Kasumi-1 (cell line): ENCODE measurements at regions not wholly inside any gene's neighbourhood (a gene's known extent, or its start where the extent isn't known, plus 50 kb on each side); places are given as distances from the start of the nearest gene placed in this dataset.

Source experiments
- DNase-seq, 2 experiments: peaks; one replicate each; lab custom pipeline; 2025; lab: John Stamatoyannopoulos, UW

DNA sequence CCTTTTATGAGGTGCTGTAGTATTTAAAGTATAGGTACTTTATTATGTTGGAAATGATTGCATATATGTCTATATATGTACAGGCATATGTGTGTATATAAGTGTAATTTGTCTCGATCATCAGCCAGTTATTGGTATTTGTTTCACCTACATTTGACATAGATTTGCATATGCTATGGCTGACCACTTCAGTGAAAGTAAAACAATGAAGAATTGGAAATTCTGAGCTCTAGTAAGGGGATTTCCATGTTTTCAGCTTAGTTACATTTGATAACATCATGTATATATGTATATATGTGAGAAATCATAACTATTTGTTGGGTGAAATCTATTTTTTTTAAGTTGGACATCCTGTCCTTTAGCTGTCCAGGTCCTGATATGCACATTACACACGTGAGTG lies 1303.9 kb downstream of the EFNB2 start:
- no peak for DNase-seq

DNA sequence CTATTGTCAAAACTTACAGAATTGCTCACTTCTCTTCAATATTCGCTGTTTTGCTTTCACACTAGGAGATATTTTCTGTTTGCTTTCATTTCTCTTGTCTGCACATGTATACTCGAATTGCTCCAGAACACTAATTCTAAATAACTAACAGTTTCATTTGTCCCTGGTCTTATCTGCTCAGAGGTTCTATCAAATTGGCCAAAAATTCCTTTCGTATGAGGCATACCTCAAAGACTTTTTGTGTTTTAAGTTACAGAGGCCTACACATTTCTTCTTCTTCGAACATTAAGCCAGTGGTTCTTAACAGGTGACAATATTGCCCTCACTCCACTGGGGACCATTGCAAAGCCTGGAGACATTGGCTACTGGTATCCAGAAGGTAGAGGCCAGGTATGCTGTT lies 1314.6 kb downstream of the EFNB2 start:
- no peak for DNase-seq

DNA sequence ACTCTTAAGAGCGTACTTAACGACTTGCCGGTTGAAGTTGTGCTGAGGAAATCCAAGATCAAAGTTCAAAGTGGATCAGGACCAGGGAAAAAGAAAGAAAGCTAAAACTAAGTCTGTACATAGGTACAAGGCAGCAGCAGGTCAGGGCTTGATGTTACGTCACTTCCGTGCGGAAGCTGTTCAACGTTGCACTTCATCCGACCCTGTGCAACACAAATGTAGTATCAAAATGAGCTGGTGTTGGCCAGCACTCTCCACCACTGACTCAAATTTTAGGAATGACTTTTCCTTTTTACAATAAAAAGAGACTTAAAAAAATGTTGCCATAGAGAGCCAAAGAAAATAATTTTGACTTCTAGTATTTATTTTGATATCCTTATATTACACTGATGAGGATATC lies 1315.4 kb downstream of the EFNB2 start:
- DNase-seq = no peak

DNA sequence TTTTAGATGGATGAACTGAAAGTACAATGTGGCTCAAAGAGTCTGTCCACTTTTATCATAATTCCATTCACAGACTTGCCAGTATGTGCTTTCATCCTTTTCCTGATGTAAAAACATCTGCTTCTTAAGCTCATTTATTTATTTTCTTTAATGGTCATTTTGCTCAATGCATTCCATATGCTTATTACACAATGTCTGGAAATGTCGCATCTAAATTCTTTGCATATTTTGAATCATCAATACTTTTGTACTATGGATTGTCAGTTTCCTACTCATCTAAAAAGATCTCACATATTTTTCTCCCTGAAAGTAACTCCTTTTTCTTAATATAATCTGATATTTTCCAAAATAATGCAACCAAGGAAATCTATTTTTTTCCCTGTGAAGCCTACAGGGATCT lies 1315.8 kb downstream of the EFNB2 start:
- DNase-seq = no peak

DNA sequence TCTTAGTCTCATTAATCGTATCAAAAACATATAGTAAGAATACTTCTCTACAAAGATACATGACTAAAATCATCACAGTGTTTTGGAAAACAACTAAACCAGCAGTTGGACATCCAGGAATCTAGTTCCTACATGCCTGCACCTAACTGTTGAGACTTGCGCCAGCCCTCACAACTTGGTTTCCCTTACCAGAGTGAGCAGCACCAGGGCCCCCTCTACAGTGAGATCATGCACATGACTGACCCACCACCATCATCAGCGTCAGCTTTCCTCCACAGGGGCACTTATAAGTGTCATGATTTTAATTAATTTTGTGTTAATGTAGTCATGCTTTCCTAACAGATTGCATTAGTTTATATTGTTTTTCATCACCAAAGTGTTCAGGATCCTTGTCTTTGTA lies 1322.0 kb downstream of the EFNB2 start:
- no peak for DNase-seq

DNA sequence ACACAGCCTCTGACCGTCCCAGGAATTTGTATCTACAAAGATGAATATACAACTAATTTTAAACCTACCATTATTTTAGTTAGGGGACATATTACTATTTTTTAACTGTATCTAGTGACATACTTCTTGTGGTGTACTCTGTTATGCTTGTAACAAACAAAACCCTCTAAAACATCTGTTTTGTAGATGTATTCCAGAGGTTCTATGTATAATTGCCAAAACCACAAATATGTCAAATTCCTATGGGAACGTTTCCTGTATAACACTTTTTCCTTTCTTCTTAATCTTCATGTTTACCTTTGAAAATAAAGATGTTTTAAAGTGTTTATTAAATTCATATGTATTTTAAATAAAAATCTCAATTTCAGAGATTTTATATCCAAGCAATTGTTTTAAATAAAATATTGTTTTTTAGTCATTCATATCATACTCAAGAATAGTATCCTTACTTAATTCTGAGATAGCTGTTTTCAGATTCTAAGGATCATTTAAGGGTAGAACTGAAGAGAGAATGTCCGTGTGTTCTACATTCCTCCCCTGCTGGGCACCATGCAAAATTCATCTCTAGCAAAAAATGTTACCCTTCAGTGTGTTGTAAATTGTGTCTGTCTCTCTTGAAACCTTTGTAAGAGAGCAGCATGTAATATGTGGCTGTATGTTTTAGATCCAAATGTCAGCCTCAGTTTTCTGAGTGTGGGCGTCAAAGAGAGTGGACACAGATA lies 1327.7 kb downstream of the EFNB2 start:
- peak in 1 of 2 experiments; percentile 3 for DNase-seq

DNA sequence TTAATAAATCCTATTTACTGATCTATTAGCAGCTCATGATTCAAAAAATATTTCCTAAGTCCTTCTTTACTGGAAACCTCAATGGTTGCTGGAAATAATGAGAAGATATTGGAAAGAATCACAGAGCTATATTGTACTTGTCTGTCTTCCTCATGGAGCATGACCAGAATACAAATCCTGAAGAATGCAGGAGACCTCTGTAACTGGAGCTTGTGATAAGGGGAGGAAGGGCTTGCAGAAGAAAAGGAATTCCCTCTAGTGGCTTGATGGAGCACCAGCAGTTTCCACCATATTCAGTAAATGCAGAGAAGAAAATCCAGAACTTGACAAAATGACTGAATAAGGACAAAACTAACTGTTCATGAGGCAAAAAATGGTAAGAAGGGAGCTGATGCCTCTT lies 1333.1 kb downstream of the EFNB2 start:
- peak; percentile 91 to 93 for DNase-seq

DNA sequence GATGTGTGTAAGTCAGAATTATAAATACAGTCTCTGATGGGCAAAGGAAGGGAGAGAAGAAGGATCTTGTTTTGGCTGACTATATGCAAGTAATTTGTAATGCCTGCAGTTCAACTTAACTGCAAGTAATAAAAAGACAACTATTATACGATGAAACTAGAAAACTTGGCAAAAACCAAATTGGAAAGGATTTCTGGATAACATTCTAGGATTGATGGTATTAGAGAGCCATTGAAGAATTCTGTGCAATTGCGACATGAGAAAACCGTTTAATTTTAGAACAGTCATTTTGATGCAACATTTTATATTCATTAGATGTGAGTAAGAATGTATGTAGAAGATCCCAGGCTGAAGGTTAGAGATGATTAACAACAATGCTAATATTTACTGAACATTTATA lies 1334.1 kb downstream of the EFNB2 start:
- no peak for DNase-seq

DNA sequence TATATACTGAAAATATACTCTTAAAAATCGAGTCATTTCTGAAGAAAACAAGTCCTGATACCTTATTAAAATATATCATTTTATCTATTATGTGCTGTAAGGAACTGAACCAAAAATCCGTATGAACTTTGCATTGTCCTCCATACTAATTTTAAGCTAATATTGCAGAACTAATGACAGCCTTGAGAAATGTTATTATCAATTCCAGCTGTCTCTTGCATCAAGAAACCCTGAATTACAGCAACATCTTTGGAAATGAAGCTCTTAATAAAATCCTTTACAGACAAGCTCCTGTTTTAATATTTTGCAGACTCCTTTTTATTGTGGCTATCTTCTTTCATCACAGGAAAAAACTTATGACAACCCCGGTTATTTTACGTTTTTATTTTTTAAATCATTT lies 1335.3 kb downstream of the EFNB2 start:
- no peak for DNase-seq

DNA sequence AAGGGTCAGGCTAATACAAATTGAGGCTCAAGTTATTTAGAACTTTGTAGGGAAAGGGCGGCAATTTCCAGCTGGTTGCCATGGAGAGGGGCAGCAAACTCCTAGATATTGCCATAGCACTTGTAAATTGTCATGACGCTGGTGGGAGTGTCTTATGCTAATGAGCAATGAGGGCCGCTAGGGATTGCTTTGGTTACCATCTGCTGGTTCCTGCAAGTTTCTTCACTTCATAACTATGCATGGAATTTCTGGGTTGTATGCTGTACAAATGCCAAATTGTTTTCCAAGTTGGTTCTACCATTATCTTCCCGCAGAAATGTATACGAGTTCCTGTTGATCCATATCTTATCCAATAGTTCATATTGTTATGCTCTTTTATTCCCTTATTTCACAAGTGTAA lies 1339.4 kb downstream of the EFNB2 start:
- DNase-seq = no peak

DNA sequence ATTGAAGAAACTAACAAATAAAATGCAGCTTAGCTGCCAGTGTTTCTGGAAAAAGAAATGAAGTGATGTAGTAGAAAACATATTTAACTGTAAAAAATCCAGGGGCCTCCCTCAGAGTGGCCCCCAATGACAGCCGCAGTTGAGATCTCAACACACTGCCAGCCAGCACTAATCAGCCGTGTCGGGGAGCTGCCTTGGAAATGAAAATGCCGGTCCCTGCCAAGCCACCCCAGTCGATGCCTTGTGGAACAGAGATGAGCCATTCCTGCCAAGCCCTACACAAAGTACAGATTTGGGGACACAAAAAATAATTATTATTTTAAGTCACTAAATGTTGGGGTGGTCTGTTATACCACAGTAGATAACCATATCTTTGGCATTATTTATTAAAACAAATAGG lies 1342.4 kb downstream of the EFNB2 start:
- DNase-seq = no peak

DNA sequence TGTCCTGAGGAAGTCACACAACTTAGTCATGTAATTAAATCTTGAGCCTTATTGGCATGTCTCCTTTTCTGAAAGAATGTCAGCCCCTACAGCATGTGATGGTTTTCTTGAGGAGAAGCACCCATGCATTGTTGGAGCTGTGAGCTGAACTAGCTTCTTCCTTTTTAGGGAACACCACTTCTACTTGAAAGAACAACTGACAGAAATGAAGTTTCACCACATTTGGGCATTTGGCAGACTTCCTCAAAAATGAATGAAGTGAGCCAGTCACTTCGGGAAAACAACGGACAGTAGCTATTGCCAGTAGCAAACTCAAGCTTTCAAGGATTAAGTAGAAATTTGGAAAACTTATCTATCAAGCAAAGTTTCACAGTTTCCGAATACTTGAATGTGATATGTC lies 1351.3 kb downstream of the EFNB2 start:
- DNase-seq = peak; percentile 25 to 58

DNA sequence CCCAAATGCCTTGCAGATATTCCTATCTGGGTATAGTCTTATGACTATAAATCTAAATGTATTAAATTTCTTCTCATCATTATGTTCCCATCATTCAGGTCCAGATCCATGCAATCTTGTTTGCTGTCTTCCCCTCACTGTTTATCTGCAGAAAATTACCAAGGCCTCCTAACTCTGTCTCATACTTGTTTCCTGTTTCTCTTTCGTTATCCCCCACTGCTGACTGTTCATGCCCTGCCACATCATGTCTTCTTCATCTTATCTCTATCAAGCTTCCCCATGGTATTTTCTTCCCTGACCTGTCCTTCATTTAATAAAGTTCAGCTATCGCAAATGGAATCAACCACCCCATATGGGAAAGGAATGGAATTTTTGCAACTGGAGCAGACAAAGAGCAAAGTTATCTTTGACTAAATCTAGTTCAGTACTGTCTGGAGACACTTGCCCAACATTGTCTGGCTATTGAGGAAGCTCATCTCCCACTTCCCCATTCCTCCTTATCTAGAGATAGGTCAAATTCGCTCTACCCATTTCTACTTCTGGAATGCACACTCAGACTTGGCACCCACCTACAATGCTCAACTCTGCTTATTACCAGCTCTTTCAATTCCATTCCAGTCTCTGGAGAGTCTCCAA lies 1358.1 kb downstream of the EFNB2 start:
- peak; percentile 78 to 84 for DNase-seq

DNA sequence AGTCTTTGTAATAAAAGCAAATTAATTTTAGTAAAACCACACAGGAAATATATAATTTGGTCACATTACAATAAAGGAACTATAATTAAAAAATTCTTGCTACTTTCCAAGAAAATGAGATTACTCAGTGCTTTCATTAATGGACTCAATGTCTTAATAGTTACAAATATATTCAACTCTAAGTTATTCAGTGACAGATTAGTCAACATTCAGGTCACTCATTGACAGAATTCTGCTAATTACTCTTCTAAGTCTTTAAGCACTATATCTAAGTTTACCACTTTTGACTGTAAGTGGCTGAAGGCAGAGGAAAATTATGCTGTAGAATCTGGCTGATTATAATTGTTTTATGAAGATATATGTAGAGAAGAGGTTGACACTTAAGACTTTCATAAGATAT lies 1365.0 kb downstream of the EFNB2 start:
- no peak for DNase-seq

DNA sequence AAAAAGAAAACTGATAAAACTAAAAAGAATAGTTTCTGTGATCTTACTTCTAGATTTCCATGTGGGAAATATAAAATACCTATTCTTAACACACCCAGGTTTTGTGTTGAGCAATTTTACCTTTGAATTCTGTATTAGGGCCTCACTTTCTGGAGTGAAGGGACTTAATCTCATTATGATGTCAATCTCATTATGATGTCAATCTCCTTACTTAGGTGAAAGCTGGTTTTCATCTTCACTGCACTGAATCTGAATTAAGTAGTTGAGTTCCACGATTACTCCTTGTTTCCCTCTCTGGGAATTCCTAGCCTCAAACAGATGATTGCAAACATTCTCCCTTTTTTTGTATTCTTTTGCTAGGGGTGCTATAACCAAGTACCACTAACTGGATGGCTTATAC lies 1367.2 kb downstream of the EFNB2 start:
- DNase-seq = no peak

DNA sequence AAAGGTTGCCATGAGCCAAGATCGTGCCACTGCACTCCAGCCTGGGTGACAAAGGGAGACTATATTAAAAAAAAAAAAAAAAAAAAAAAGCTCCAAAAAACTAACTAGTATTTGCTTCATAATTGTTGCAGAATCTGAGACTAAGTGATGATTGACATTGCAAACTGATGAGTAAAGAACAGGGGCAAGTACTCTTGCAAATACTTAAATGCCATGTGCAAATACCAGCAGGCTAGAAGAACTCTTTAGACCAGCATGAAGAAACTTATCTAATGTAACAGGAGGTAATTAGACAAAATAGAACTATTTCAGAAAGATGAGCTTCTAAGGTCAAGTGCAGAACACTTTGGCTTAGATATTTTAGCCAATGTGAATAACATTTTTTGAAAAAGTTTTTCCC lies 1368.1 kb downstream of the EFNB2 start:
- DNase-seq = no peak

DNA sequence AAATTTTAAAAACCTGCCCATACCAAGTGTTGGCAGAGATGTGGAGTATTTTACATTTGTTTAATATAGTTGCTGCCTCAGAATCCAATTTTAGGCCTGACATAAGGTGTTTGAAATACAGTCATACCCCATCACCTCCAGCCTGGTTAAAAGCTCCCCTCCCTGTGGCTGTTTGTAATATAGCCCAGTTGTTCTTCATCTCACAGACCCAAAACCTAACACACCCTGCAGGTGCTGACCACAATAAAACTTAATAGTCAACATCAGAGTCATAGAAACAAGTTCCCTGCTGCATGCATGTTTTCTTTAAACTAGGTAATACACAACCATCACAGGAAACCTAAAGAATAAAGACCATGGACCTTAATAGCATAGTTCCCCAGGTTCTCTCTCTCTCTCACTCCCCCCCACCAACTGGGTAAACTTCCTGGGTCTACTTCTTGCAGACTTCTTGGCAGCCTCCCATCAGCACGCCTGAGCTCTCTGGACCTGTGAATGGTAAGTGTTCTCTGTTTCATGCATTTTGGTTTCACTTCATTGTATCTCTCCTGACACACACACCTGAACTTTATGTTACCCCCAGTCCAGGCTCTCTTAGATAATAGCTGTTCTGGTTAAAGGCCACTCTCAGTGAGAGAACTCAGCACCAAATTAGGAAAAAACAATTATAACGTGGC lies 1369.9 kb downstream of the EFNB2 start:
- no peak for DNase-seq

DNA sequence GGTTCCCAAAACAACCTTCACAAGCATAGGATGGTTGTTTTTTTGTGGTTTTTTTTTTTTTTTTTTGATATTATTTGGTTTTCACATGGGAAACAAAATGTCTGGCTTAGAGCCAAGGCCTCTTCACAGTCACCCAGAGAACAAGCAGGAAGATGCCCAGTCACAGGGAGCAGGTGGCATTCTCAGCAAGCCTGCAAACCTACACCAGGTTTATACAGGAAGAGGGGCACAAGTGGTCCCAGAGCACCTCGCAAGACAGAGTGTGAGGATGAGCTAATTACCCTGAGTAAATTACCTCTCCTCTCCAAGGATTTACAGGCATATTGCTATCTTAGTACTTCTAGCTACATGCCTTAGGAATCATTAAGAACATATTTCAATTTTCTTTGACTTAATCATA lies 1375.6 kb downstream of the EFNB2 start:
- DNase-seq = no peak

DNA sequence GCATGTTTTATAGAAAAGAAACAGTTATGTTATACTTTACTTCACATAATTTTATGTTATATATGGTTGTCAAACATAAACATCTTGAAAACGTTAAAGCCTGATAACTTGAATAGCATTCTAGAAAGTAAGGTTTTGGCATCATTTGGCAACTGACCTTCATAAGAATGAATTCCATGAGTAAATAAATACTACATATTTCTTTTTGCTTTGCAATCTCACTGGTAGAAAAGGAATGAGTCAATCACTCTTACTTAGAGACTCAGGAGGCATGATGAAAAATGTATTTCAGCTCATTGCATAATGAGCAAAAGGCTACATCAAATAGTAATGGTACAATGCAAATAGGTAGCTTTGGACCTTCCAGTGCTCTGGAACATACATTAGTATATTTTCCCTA lies 1381.9 kb downstream of the EFNB2 start:
- DNase-seq = no peak

DNA sequence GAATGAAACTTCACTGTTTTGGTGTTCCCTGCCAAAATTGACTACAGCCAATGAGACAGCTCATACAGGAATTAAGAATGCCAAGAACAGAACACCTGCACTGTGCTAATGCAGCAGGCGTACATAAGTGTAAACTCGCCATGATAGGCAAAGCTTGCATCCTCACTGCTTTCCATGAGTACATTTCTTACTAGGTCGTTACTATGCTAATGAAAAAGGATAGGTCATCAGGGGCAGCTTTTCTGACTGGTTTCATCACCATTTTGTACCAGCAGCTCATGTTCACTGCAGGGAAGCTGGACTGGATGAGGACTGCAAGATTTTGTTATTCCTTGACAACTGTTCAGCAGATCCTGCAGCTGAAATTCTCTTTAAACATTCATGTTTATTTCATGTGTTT lies 1383.8 kb downstream of the EFNB2 start:
- DNase-seq = no peak

DNA sequence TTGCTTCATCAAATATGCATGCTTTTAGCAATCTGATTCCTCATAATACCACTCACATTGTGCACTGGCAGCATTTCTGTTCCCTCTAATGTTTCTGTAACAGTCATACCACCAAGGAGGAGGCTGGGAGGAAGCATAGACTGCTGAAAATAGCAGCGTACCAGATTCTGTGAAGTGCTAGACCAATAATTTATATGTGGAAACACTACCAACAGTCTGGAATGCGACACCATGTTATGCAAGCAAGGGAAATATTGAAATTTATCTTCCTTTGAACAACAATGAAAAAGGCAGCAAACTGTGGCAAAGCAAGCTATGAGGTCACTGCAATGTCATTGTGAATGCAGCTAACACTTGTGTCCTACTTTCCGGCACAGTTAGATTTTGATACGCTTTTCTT lies 1388.0 kb downstream of the EFNB2 start:
- no peak for DNase-seq

DNA sequence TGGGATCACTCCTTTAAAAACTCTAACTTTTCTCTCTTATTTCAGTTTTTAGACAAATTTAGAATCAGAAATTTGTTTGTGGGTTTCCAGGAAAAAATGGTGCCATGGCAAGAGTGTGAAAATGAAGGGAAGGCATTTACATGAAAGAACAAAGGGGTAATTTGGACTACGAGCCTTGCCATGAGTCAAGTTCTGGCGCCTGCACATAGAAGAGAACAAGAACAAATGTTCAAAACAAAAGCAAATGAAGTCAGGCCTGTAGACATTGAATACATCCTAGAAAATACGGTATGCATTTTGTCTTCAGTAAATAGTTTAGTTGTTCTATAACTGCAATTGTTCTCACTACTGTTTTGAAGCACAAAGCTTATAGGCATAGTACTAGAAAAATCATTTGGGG lies 1390.5 kb downstream of the EFNB2 start:
- no peak for DNase-seq

DNA sequence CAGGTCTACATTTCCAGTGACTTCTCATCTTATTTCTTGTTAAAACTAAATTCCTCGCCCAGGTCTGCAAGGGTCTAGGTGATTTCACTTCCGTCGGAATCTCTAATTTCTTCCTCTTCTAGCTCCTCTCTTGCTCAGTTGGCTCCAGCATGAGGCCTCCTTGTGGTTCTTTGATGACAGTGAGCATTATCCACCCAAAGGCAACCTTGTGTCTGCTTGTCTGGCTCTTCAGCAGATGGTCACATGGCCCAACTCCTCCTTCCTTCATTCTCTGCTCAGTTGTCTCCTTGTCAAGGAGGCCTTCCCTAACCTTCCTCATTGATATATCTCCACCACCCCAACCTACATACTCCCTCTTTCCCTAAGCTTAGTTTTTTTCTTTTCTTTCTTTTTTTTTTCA lies 1391.4 kb downstream of the EFNB2 start:
- peak in 1 of 2 experiments; percentile 24 for DNase-seq

DNA sequence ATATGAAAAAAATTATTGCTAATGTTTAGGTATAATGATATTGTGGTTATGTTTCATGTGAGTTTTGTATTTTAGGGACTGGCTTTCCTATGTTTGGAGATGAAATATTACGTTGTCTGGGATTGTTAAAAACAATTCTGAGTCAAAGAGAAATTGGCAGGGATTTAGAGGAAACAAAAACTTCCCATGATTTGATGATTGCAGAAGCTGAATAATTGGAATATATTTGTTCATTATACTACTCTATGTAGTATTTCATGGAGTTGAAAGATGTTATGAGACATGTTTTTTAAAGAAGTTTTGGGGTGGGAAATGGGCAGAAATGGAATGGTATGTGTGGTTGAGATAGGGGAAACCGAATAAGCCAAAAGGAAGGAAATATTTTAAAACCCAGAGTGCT lies 1392.9 kb downstream of the EFNB2 start:
- no peak for DNase-seq
